ENCODE measurements at regions not wholly inside any gene's neighbourhood (a gene's known extent, or its start where the extent isn't known, plus 50 kb on each side); places are given as distances from the start of the nearest gene placed in this dataset.

- no peak overlapping the region for H3K27ac ChIP-seq (ENCODE audit: low read depth, low read length)
- H3K36me3 ChIP-seq (ENCODE audit: control insufficient read depth in 2 of 3, insufficient read depth in 3 of 3, low read length in 3 of 3) = no peaks in the 10 kb centered on the region
- intact Hi-C loops (cut with micrococcal nuclease) = no loop called here
- CTCF ChIA-PET = no interaction called here
- DNase-seq (no peak), ATAC-seq (no peak)
- H3K4me1 ChIP-seq (ENCODE audit: control insufficient read depth in 2 of 2, insufficient read depth in 2 of 2, low read length in 2 of 2) = peaks cover 0 to 14% of the 10 kb centered on the region in 2 donors
- peaks cover 0 to 3% (median 0%) of the 10 kb centered on the region in 11 donors for H3K9me3 Mint-ChIP-seq
- H3K27me3 ChIP-seq (ENCODE audit: control insufficient read depth in 2 of 2, insufficient read depth in 2 of 2, low read length in 2 of 2) = no peaks in the 10 kb centered on the region
- no peaks in the 10 kb centered on the region for H3K9me3 ChIP-seq (ENCODE audit: control insufficient read depth in 2 of 3, low read length in 3 of 3)
- peaks cover 8 to 51% (median 22%) of the 10 kb centered on the region in 5 donors for H3K27me3 Mint-ChIP-seq
- no peak overlapping the region for H3K27ac Mint-ChIP-seq
- H3K4me3 ChIP-seq (ENCODE audit: low read length) = no peak overlapping the region
- H3K4me1 Mint-ChIP-seq = peaks cover 5 to 36% (median 24%) of the 10 kb centered on the region in 7 donors
- no peak overlapping the region for H3K4me3 Mint-ChIP-seq
- POLR2A ChIA-PET = interaction anchor here (0.6 kb wide), 2 partner anchors 20 to 28 kb away, joined by 3 read pairs; no protein-coding TSS in a partner anchor
- no peaks in the 10 kb centered on the region for H3K36me3 Mint-ChIP-seq
These were observed 74.4 kb upstream of the HAO2 start for GRCh38 chr1:119294199-119294598.

DNA sequence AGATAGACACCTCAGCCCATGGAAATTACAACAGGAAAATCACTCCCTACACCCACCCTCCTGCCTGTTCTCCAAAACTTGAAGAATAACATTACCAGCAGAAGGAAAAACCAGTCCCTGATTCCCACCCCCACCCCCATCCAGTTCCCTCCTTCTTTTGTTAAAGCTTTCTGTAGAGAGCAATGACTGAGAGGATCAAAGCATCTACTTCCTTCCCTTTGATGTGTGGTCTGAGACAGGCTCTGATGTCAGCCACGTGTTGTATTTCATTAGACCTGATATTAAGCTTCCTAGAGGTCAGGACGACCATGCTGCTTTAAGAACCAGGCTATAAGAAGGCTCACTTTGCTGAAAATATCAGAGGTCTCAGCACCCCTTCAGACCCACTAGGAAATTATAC lies 73.9 kb upstream of the HAO2 start:
- H3K4me1 Mint-ChIP-seq = peaks cover 5 to 39% (median 24%) of the 10 kb centered on the region in 7 donors
- H3K9me3 ChIP-seq (ENCODE audit: control insufficient read depth in 2 of 3, low read length in 3 of 3) = no peaks in the 10 kb centered on the region

DNA sequence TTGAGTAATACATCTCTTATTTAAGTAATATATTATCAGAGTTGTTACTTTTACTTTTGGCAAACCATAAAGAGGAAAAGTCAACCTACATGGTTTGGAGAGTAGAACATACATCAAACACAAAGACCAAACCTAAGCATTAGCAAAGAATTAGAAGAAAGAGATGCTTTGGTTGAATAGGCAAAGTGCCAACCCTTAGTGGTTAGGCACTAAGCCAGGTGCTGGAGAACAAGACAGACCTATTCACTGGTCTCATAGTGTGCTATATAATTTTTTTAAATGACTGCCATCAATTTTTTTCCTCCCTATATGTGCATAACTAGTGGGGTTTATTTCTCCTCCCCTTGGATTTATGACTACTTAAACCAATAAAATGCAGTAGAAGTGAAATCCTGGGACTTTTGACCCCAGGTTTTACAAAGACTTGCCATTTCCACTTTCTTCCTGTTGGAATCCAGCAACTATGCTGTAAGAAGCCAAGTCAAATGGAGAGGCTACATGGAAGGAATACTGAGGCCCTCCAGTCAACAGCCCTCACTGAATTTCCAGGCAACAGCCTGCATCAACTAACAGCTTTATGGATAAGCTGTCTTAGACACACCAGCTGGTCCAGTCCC lies 69.8 kb upstream of the HAO2 start:
- intact Hi-C loops (cut with micrococcal nuclease) = no loop called here
- DNase-seq (peak in 5 of 9 donors; percentile 16 to 31 (median 23)), ATAC-seq (no peak)
- H3K27ac Mint-ChIP-seq = no peak overlapping the region
- no peaks in the 10 kb centered on the region for H3K27me3 ChIP-seq (ENCODE audit: control insufficient read depth in 2 of 2, insufficient read depth in 2 of 2, low read length in 2 of 2)
- peaks cover 0 to 7% (median 0%) of the 10 kb centered on the region in 11 donors for H3K9me3 Mint-ChIP-seq
- H3K4me1 ChIP-seq (ENCODE audit: control insufficient read depth in 2 of 2, insufficient read depth in 2 of 2, low read length in 2 of 2) = peaks cover 0 to 14% of the 10 kb centered on the region in 2 donors
- ChIA-PET POLR2A (no interaction called here), CTCF (no interaction called here)
- no peak overlapping the region for H3K27ac ChIP-seq (ENCODE audit: low read depth, low read length)
- H3K9me3 ChIP-seq (ENCODE audit: control insufficient read depth in 2 of 3, low read length in 3 of 3) = no peaks in the 10 kb centered on the region
- no peaks in the 10 kb centered on the region for H3K36me3 ChIP-seq (ENCODE audit: control insufficient read depth in 2 of 3, insufficient read depth in 3 of 3, low read length in 3 of 3)
- peaks cover 12 to 62% (median 40%) of the 10 kb centered on the region in 5 donors for H3K27me3 Mint-ChIP-seq
- no peak overlapping the region for H3K4me3 ChIP-seq (ENCODE audit: low read length)
- H3K36me3 Mint-ChIP-seq = no peaks in the 10 kb centered on the region
- no peak overlapping the region for H3K4me3 Mint-ChIP-seq
- H3K4me1 Mint-ChIP-seq = peaks cover 5 to 39% (median 24%) of the 10 kb centered on the region in 7 donors

More for the DNA sequence above, 73.9 kb upstream of the HAO2 start:
- ATAC-seq (peak; percentile 38), DNase-seq (peak in 4 of 9 donors; percentile 7 to 27 (median 12))
- Mint-ChIP-seq H3K9me3 (peaks cover 0 to 7% (median 0%) of the 10 kb centered on the region in 11 donors), H3K27ac (no peak overlapping the region), H3K4me3 (no peak overlapping the region), H3K27me3 (peaks cover 8 to 56% (median 27%) of the 10 kb centered on the region in 5 donors), H3K36me3 (no peaks in the 10 kb centered on the region)
- Histone ChIP-seq H3K36me3 (ENCODE audit: control insufficient read depth in 2 of 3, insufficient read depth in 3 of 3, low read length in 3 of 3) (no peaks in the 10 kb centered on the region), H3K27ac (ENCODE audit: low read depth, low read length) (no peak overlapping the region), H3K4me3 (ENCODE audit: low read length) (no peak overlapping the region), H3K4me1 (ENCODE audit: control insufficient read depth in 2 of 2, insufficient read depth in 2 of 2, low read length in 2 of 2) (peaks cover 0 to 14% of the 10 kb centered on the region in 2 donors), H3K27me3 (ENCODE audit: control insufficient read depth in 2 of 2, insufficient read depth in 2 of 2, low read length in 2 of 2) (no peaks in the 10 kb centered on the region)
- ChIA-PET CTCF (no interaction called here), POLR2A (interaction anchor here (0.6 kb wide), 2 partner anchors 19 to 28 kb away, joined by 3 read pairs; no protein-coding TSS in a partner anchor)
- intact Hi-C loops (cut with micrococcal nuclease) = no loop called here

- Histone ChIP-seq H3K9me3 (ENCODE audit: control insufficient read depth in 2 of 3, low read length in 3 of 3) (no peaks in the 10 kb centered on the region), H3K27me3 (ENCODE audit: control insufficient read depth in 2 of 2, insufficient read depth in 2 of 2, low read length in 2 of 2) (no peaks in the 10 kb centered on the region), H3K27ac (ENCODE audit: low read depth, low read length) (no peak overlapping the region), H3K4me1 (ENCODE audit: control insufficient read depth in 2 of 2, insufficient read depth in 2 of 2, low read length in 2 of 2) (peaks cover 0 to 4% of the 10 kb centered on the region in 2 donors), H3K4me3 (ENCODE audit: low read length) (no peak overlapping the region), H3K36me3 (ENCODE audit: control insufficient read depth in 2 of 3, insufficient read depth in 3 of 3, low read length in 3 of 3) (no peaks in the 10 kb centered on the region)
- intact Hi-C loops (cut with micrococcal nuclease) = no loop called here
- Mint-ChIP-seq H3K27ac (no peak overlapping the region), H3K4me3 (no peak overlapping the region), H3K27me3 (peaks cover 14 to 73% (median 40%) of the 10 kb centered on the region in 5 donors), H3K4me1 (peaks cover 0 to 24% (median 13%) of the 10 kb centered on the region in 7 donors), H3K9me3 (peaks cover 0 to 7% (median 0%) of the 10 kb centered on the region in 11 donors), H3K36me3 (no peaks in the 10 kb centered on the region)
- no peak for ATAC-seq
- ChIA-PET CTCF (no interaction called here), POLR2A (no interaction called here)
- DNase-seq = no peak
These were observed 66.6 kb upstream of the HAO2 start for GRCh38 chr1:119302011-119302410.

DNA sequence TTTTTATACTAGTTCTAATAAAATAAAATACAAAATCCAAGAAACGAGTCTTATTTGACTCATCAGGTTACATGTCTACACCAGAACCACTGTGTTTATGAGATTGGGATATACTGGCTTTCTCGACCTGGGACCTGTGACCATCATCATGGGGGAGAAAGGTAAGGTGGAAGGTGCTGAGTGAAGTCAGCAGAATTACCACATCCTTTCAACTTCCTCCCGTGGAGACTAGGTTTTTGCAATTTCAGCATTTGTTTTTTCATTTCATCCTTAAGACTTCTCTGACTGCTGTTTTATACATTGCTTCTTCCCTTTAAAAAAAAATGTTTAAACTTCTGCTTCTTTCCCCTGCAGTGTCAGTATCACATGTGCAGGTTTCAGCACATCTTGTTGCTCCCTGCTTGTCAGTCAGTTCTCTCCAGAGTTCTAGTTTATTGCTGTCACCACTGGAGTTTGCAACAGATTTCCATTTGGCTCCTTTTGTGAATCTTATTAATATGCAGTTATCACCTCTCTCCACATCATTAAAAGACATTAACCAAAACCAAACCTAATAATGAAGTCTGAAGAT lies 60.4 kb upstream of the HAO2 start:
- intact Hi-C loops (cut with micrococcal nuclease) = no loop called here
- no peak for ATAC-seq

GRCh38 chr1:119308806-119309205 lies 59.8 kb upstream of the HAO2 start:
- H3K27me3 ChIP-seq (ENCODE audit: control insufficient read depth in 2 of 2, insufficient read depth in 2 of 2, low read length in 2 of 2) = no peaks in the 10 kb centered on the region
- CTCF ChIA-PET = no interaction called here
- Mint-ChIP-seq H3K4me3 (no peak overlapping the region), H3K9me3 (peaks cover 0 to 8% (median 0%) of the 10 kb centered on the region in 11 donors), H3K4me1 (peaks cover 0 to 7% (median 0%) of the 10 kb centered on the region in 7 donors), H3K36me3 (no peaks in the 10 kb centered on the region), H3K27ac (no peak overlapping the region), H3K27me3 (peaks cover 38 to 61% (median 46%) of the 10 kb centered on the region in 5 donors)
- H3K27ac ChIP-seq (ENCODE audit: low read depth, low read length) = no peak overlapping the region
- no peaks in the 10 kb centered on the region for H3K36me3 ChIP-seq (ENCODE audit: control insufficient read depth in 2 of 3, insufficient read depth in 3 of 3, low read length in 3 of 3)
- no peak for DNase-seq
- no peaks in the 10 kb centered on the region for H3K4me1 ChIP-seq (ENCODE audit: control insufficient read depth in 2 of 2, insufficient read depth in 2 of 2, low read length in 2 of 2)
- POLR2A ChIA-PET = no interaction called here
- ATAC-seq = no peak
- H3K4me3 ChIP-seq (ENCODE audit: low read length) = no peak overlapping the region
- intact Hi-C loops (cut with micrococcal nuclease) = no loop called here
- no peaks in the 10 kb centered on the region for H3K9me3 ChIP-seq (ENCODE audit: control insufficient read depth in 2 of 3, low read length in 3 of 3)

More for the DNA sequence above, 60.4 kb upstream of the HAO2 start:
- Histone ChIP-seq H3K36me3 (ENCODE audit: control insufficient read depth in 2 of 3, insufficient read depth in 3 of 3, low read length in 3 of 3) (no peaks in the 10 kb centered on the region), H3K27ac (ENCODE audit: low read depth, low read length) (no peak overlapping the region), H3K4me1 (ENCODE audit: control insufficient read depth in 2 of 2, insufficient read depth in 2 of 2, low read length in 2 of 2) (no peaks in the 10 kb centered on the region), H3K4me3 (ENCODE audit: low read length) (no peak overlapping the region), H3K9me3 (ENCODE audit: control insufficient read depth in 2 of 3, low read length in 3 of 3) (no peaks in the 10 kb centered on the region), H3K27me3 (ENCODE audit: control insufficient read depth in 2 of 2, insufficient read depth in 2 of 2, low read length in 2 of 2) (no peaks in the 10 kb centered on the region)
- Mint-ChIP-seq H3K36me3 (no peaks in the 10 kb centered on the region), H3K27me3 (peaks cover 36 to 59% (median 47%) of the 10 kb centered on the region in 5 donors), H3K9me3 (peaks cover 0 to 8% (median 0%) of the 10 kb centered on the region in 11 donors), H3K4me1 (peaks cover 0 to 7% (median 0%) of the 10 kb centered on the region in 7 donors), H3K4me3 (no peak overlapping the region), H3K27ac (no peak overlapping the region)
- CTCF ChIA-PET = no interaction called here
- no peak for DNase-seq
- POLR2A ChIA-PET = no interaction called here

- ATAC-seq (no peak), DNase-seq (no peak)
- no peak overlapping the region for H3K27ac Mint-ChIP-seq
- Histone ChIP-seq H3K27me3 (ENCODE audit: control insufficient read depth in 2 of 2, insufficient read depth in 2 of 2, low read length in 2 of 2) (no peaks in the 10 kb centered on the region), H3K4me1 (ENCODE audit: control insufficient read depth in 2 of 2, insufficient read depth in 2 of 2, low read length in 2 of 2) (no peaks in the 10 kb centered on the region), H3K9me3 (ENCODE audit: control insufficient read depth in 2 of 3, low read length in 3 of 3) (no peaks in the 10 kb centered on the region), H3K27ac (ENCODE audit: low read depth, low read length) (no peak overlapping the region), H3K4me3 (ENCODE audit: low read length) (no peak overlapping the region), H3K36me3 (ENCODE audit: control insufficient read depth in 2 of 3, insufficient read depth in 3 of 3, low read length in 3 of 3) (no peaks in the 10 kb centered on the region)
- H3K9me3 Mint-ChIP-seq = peaks cover 0 to 5% (median 0%) of the 10 kb centered on the region in 11 donors
- peaks cover 0 to 7% (median 0%) of the 10 kb centered on the region in 7 donors for H3K4me1 Mint-ChIP-seq
- no peak overlapping the region for H3K4me3 Mint-ChIP-seq
- H3K27me3 Mint-ChIP-seq = peaks cover 36 to 69% (median 42%) of the 10 kb centered on the region in 5 donors
- CTCF ChIA-PET = no interaction called here
- no peaks in the 10 kb centered on the region for H3K36me3 Mint-ChIP-seq
- intact Hi-C loops (cut with micrococcal nuclease) = no loop called here
- POLR2A ChIA-PET = no interaction called here
These were observed 58.3 kb upstream of the HAO2 start for GRCh38 chr1:119310301-119310700.

Measured in naive thymus-derived CD4-positive, alpha-beta T cell (primary cell).